ENCODE measurements at regions not wholly inside any gene's neighbourhood (a gene's known extent, or its start where the extent isn't known, plus 50 kb on each side); places are given as distances from the start of the nearest gene placed in this dataset.

DNA sequence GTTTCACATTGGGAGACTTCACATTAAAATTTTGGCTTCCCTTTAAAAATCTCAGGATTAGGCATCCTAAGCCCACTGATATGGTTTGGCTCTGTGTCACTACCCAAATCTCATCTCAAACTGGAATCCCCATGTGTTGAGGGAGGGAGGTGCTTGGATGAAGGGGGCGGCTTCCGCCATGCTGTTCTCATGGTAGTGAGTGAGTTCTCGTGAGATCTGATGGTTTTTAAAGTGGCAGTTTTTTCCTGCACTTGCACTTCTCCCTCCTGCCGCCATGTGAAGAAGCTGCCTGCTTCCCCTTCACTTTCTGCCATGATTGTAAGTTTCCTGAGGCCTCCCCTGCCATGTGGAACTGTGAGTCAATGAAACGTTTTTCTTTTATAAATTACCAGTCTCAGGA is 65.7 kb upstream of the PLXNC1 start:
- Histone ChIP-seq H3K79me2 (ENCODE audit: insufficient read depth, low read length) (no peaks in the 10 kb centered on the region), H3K27me3 (ENCODE audit: insufficient read depth, low read length) (no peaks in the 10 kb centered on the region), H3K9ac (ENCODE audit: low read length) (no peak overlapping the region), H3K9me2 (ENCODE audit: low read depth, low read length) (no peaks in the 10 kb centered on the region), H3K9me3 (ENCODE audit: low read length) (no peaks in the 10 kb centered on the region), H2AFZ (ENCODE audit: low read length) (no peak overlapping the region), H3K4me2 (ENCODE audit: low read length) (no peak overlapping the region), H3K4me1 (ENCODE audit: insufficient read depth, low read length, severe bottlenecking) (no peaks in the 10 kb centered on the region), H3K36me3 (ENCODE audit: insufficient read depth, low read length) (no peaks in the 10 kb centered on the region), H3K4me3 (ENCODE audit: low read depth, low read length, poor library complexity, severe bottlenecking) (no peak overlapping the region), H3F3A (ENCODE audit: insufficient read depth, low read length) (no peaks in the 10 kb centered on the region), H3K27ac (ENCODE audit: low read depth, low read length, poor library complexity, severe bottlenecking) (no peak overlapping the region), H4K20me1 (ENCODE audit: insufficient read depth, low read length) (no peaks in the 10 kb centered on the region)
- TF ChIP-seq, protein P1, sequence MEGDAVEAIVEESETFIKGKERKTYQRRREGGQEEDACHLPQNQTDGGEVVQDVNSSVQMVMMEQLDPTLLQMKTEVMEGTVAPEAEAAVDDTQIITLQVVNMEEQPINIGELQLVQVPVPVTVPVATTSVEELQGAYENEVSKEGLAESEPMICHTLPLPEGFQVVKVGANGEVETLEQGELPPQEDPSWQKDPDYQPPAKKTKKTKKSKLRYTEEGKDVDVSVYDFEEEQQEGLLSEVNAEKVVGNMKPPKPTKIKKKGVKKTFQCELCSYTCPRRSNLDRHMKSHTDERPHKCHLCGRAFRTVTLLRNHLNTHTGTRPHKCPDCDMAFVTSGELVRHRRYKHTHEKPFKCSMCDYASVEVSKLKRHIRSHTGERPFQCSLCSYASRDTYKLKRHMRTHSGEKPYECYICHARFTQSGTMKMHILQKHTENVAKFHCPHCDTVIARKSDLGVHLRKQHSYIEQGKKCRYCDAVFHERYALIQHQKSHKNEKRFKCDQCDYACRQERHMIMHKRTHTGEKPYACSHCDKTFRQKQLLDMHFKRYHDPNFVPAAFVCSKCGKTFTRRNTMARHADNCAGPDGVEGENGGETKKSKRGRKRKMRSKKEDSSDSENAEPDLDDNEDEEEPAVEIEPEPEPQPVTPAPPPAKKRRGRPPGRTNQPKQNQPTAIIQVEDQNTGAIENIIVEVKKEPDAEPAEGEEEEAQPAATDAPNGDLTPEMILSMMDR (IDR thresholded peaks at IDR 0.05; ENCODE audit: low read length), result no peak
- no peak for TF ChIP-seq EZH2 (IDR thresholded peaks at IDR 0.05; ENCODE audit: borderline replicate concordance, low read length)

DNA sequence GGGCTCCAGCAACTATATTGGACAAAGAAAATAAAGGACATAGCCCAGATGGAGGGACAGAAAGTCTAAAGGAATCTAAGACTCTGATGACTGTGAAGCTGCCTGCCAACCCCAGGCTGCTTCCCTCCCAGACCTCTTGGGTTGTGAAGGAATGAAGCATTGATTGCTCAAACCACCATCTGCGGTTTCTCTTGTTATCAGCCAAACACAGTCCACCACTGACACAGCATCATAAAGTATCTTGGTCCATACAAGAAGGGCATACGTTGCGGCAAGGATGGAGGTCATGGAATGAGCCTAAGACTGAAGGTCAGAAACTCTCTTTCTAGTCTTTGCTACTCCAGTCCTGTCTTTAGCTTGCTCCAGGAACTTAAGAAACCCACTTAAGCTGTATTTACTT is 58.5 kb upstream of the PLXNC1 start:
- Histone ChIP-seq H3K9me3 (ENCODE audit: low read length) (no peaks in the 10 kb centered on the region), H3K4me3 (ENCODE audit: low read depth, low read length, poor library complexity, severe bottlenecking) (no peak overlapping the region), H3K9ac (ENCODE audit: low read length) (no peak overlapping the region), H3K27me3 (ENCODE audit: insufficient read depth, low read length) (no peaks in the 10 kb centered on the region), H3K4me1 (ENCODE audit: insufficient read depth, low read length, severe bottlenecking) (no peaks in the 10 kb centered on the region), H2AFZ (ENCODE audit: low read length) (no peak overlapping the region), H3K4me2 (ENCODE audit: low read length) (no peak overlapping the region), H3F3A (ENCODE audit: insufficient read depth, low read length) (no peaks in the 10 kb centered on the region), H4K20me1 (ENCODE audit: insufficient read depth, low read length) (no peaks in the 10 kb centered on the region), H3K27ac (ENCODE audit: low read depth, low read length, poor library complexity, severe bottlenecking) (no peak overlapping the region), H3K79me2 (ENCODE audit: insufficient read depth, low read length) (no peaks in the 10 kb centered on the region), H3K36me3 (ENCODE audit: insufficient read depth, low read length) (no peaks in the 10 kb centered on the region), H3K9me2 (ENCODE audit: low read depth, low read length) (no peaks in the 10 kb centered on the region)
- no peak for TF ChIP-seq EZH2 (IDR thresholded peaks at IDR 0.05; ENCODE audit: borderline replicate concordance, low read length)
- TF ChIP-seq, protein P1 (IDR thresholded peaks at IDR 0.05; ENCODE audit: low read length), result no peak

DNA sequence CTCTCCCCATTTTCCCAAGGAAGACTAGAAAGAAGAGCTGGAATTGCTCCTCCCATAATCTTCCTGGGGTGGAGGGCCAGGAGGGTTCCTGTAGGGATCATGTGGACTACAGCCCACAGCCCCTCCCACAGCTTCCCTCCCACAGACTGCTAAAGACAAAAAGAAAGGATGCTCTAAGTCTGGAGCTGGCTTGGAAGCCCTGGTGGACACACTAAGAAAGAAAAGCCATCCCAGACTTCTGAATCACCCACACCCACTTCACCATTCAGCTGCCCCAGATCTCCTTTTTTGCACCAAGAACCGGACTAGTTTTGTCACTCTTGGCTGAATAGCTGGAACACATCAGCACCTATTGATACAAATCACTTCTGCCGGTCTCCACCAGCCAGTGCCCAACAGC is 56.8 kb upstream of the PLXNC1 start:
- H3K4me1 ChIP-seq (ENCODE audit: insufficient read depth, low read length, severe bottlenecking), result no peaks in the 10 kb centered on the region
- no peaks in the 10 kb centered on the region for H3K9me3 ChIP-seq (ENCODE audit: low read length)
- TF ChIP-seq, protein P1 (IDR thresholded peaks at IDR 0.05; ENCODE audit: low read length), result no peak
- TF ChIP-seq EZH2 (IDR thresholded peaks at IDR 0.05; ENCODE audit: borderline replicate concordance, low read length), result no peak
- no peaks in the 10 kb centered on the region for H3K36me3 ChIP-seq (ENCODE audit: insufficient read depth, low read length)
- no peak overlapping the region for H3K27ac ChIP-seq (ENCODE audit: low read depth, low read length, poor library complexity, severe bottlenecking)
- H3F3A ChIP-seq (ENCODE audit: insufficient read depth, low read length), result no peaks in the 10 kb centered on the region
- H3K9ac ChIP-seq (ENCODE audit: low read length), result no peak overlapping the region
- no peaks in the 10 kb centered on the region for H3K9me2 ChIP-seq (ENCODE audit: low read depth, low read length)
- no peaks in the 10 kb centered on the region for H4K20me1 ChIP-seq (ENCODE audit: insufficient read depth, low read length)
- H3K27me3 ChIP-seq (ENCODE audit: insufficient read depth, low read length), result no peaks in the 10 kb centered on the region
- no peak overlapping the region for H3K4me3 ChIP-seq (ENCODE audit: low read depth, low read length, poor library complexity, severe bottlenecking)
- H2AFZ ChIP-seq (ENCODE audit: low read length), result no peak overlapping the region
- H3K79me2 ChIP-seq (ENCODE audit: insufficient read depth, low read length), result no peaks in the 10 kb centered on the region
- H3K4me2 ChIP-seq (ENCODE audit: low read length), result no peak overlapping the region
